OCI-LY7 (cell line): ENCODE measurements at regions not wholly inside any gene's neighbourhood (a gene's known extent, or its start where the extent isn't known, plus 50 kb on each side); places are given as distances from the start of the nearest gene placed in this dataset.

Source experiments
- EZH2phosphoT487 ChIP-seq: fragments of 200-600 bp; sonication (generic); IDR thresholded peaks from 2 replicates; pipeline ENCODE4 v1.6.1; 2018; ENCODE audit warnings: low read depth, borderline replicate concordance, mild to moderate bottlenecking, mixed run types, antibody characterized with exemption, low read length, moderate library complexity, mixed read lengths
- TF ChIP-seq, protein P1 (sequence below): fragments of 200-600 bp; sonication (generic); conservative IDR thresholded peaks from 2 replicates; pipeline ENCODE4 v1.5.1; 2014; ENCODE audit warnings: mild to moderate bottlenecking, antibody characterized with exemption, low read length, moderate library complexity, mixed read lengths

DNA sequence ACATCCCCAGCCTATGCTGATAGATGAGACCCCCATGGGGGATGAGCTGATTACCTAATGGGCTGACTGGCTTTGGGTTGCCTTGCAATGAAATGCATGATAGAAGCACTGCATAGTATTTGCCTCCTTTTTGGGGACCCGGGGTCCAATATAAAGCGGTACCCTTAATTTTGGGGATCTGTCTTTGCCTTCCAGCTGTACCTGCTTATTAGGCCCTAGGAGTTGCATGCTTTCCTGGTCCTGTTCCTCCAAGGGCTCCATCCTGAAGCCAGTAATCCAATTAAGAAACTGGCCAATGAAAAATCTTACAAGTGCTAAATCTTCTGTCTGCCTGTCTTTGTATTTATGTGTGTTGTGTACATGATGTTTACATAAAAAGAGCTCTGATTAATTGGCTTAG is 791.6 kb downstream of the TRIML1 start:
- TF ChIP-seq, protein P1, sequence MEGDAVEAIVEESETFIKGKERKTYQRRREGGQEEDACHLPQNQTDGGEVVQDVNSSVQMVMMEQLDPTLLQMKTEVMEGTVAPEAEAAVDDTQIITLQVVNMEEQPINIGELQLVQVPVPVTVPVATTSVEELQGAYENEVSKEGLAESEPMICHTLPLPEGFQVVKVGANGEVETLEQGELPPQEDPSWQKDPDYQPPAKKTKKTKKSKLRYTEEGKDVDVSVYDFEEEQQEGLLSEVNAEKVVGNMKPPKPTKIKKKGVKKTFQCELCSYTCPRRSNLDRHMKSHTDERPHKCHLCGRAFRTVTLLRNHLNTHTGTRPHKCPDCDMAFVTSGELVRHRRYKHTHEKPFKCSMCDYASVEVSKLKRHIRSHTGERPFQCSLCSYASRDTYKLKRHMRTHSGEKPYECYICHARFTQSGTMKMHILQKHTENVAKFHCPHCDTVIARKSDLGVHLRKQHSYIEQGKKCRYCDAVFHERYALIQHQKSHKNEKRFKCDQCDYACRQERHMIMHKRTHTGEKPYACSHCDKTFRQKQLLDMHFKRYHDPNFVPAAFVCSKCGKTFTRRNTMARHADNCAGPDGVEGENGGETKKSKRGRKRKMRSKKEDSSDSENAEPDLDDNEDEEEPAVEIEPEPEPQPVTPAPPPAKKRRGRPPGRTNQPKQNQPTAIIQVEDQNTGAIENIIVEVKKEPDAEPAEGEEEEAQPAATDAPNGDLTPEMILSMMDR = no peak
- TF ChIP-seq EZH2phosphoT487 = no peak
